LNCaP clone FGC (cell line): ENCODE measurements at regions not wholly inside any gene's neighbourhood (a gene's known extent, or its start where the extent isn't known, plus 50 kb on each side); places are given as distances from the start of the nearest gene placed in this dataset.

Source experiments
- DNase-seq: peaks from one replicate; pipeline ENCODE4 v3.0.0-alpha.2; 2011; ENCODE audit warnings: low read depth
- H3K4me3 ChIP-seq: 2 replicates; pipeline ENCODE4 v1.5.1; 2011; ENCODE audit warnings: mild to moderate bottlenecking, low read depth, low read length, control low read depth
- CTCF ChIP-seq: IDR thresholded peaks from 2 replicates; pipeline ENCODE4 v1.5.1; 2012; ENCODE audit warnings: mild to moderate bottlenecking; ENCODE audit not compliant: control insufficient read depth, insufficient read depth; ENCODE audit errors: extremely low read depth

DNA sequence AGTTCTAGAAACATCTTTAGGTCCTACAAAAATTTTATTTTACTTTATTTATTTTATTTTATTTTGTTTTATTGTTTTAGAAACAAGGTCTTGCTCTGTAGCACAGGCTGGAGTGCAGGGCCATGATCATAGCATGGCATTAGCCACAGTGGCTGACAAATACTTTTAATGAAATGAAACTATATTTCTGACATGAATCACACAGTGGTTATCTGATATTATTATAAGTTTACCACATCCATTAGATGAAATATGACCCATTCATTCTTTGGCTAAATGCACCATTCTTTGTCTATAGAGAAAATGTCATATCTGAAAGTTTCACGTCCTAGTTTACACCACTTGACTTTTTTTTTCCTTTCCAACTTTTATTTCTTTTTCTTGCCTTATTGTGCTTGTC, 613.4 kb upstream of the ADAMTS5 start:
- TF ChIP-seq CTCF, result no peak
- no peak for DNase-seq
- H3K4me3 ChIP-seq, result no peak overlapping the region

GRCh38 chr21:27578741-27579265, 611.9 kb upstream of the ADAMTS5 start:
- no peak overlapping the region for H3K4me3 ChIP-seq
- DNase-seq, result no peak
- TF ChIP-seq CTCF, result no peak

GRCh38 chr21:27572696-27573095, 605.8 kb upstream of the ADAMTS5 start:
- TF ChIP-seq CTCF, result no peak
- no peak overlapping the region for H3K4me3 ChIP-seq
- DNase-seq, result no peak

GRCh38 chr21:27571706-27572105, 604.8 kb upstream of the ADAMTS5 start:
- TF ChIP-seq CTCF, result no peak
- H3K4me3 ChIP-seq, result no peak overlapping the region
- no peak for DNase-seq

DNA sequence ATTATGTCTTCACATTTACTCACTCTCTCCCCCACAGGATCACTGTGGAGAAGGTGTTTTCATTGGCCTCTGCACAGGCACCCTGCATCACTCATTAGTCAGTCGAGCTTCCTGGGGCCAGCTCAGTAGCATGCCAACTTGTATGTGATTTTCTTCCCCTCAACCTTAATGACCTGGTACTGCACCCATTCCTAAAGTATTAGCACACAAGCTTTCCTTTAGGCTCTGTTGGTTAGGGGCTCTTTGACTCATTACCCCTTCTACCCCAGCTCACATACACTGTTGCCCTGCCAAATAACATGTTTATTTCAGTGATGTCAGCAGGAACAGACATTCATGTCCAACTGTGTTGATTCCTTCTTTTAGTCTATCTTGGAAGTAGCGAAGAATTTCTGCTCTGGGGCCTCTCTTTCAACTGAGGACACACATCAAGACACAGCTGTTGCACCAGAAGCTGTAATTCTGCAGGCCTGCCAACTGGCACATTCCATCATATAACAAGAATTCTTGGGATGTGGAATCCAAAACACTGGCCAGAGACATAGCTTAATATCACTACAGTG, 603.5 kb upstream of the ADAMTS5 start:
- no peak overlapping the region for H3K4me3 ChIP-seq
- TF ChIP-seq CTCF, result no peak
- DNase-seq, result no peak

- no peak for DNase-seq
- TF ChIP-seq CTCF, result no peak
- no peak overlapping the region for H3K4me3 ChIP-seq
Measured at GRCh38 chr21:27569831-27570230, 602.9 kb upstream of the ADAMTS5 start.

GRCh38 chr21:27569091-27569490, 602.2 kb upstream of the ADAMTS5 start:
- no peak for DNase-seq
- no peak for TF ChIP-seq CTCF
- H3K4me3 ChIP-seq, result no peak overlapping the region
